Left renal cortex interstitium (tissue), 4 donors: ENCODE measurements at regions not wholly inside any gene's neighbourhood (a gene's known extent, or its start where the extent isn't known, plus 50 kb on each side); places are given as distances from the start of the nearest gene placed in this dataset.

Experiments used
- DNase-seq, 4 donors: peaks; one replicate each; pipeline ENCODE4 v3.0.0-alpha.2; 2013; ENCODE audit warnings: low read depth in 4 of 4, low spot score in 2 of 4, missing footprints in 1 of 4

GRCh38 chr5:33338336-33339110, 102.2 kb upstream of the TARS1 start:
- DNase-seq: no peak

DNA sequence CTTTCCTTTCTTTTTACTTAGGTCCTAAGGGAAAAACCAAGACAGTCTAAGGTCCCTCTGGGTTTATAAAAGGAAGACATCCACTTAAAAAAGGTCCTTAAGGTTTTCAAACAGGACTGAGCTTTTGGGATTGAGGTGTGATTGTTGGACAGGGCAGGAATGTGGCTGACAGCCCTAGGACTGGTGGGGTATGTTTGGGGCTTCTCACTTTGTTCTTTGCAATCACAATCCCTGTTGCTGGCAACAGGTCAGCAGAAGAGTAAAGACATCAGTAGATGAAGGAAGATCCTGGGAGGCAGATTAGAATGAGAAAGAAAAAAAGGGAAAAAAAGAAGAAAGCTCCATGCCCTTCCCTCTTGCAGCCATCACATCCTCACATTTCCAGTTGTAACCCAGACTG, 101.4 kb upstream of the TARS1 start:
- no peak for DNase-seq

GRCh38 chr5:33340195-33340594, 100.6 kb upstream of the TARS1 start:
- no peak for DNase-seq

GRCh38 chr5:33341351-33341750, 99.4 kb upstream of the TARS1 start:
- no peak for DNase-seq

DNA sequence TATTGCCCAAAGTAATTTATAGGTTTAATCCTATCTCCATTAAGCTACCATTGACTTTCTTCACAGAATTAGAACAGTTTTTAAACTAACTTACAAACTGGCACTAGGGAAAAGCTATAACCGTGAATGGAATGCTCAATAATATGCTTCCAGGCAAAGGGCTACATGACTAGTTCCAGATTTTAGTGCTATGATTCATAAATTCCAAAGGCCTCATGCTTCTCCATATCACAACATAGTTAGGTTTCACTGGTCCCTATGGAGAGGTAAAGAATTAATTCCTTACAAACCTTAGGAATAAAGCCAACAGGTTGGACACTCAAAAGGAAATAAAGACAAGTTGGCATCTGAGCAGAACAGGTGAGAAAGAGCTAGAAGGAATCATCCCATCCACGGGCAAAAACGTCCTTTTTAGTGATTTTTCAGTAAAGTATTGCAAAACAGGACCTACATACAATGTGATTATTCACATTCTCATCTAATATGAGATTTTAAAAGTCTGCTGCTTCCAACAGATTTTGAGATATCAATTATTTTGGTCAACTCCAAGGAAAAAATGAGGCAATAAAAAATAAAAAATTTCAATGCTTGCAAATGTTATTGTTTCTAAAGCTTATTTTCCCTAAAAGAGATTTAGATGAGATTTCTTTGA, 97.0 kb upstream of the TARS1 start:
- DNase-seq: no peak

DNA sequence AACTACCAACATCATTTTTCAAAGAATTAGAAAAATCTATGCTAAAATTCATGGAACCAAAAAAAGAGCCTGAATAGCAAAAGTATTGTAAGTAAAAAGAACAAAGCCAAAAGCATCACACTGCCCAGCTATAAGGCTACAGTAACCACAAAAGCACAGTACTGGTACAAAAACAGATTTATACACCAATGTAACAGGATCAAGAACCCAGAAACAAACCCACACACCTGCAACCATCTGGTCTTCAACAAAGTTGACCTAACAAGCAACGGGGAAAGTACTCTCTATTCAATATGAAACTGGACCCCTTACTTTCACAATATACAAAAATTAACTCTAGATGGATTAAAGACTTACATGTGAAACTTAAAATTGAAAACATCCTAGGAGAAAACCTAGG, 94.2 kb upstream of the TARS1 start:
- DNase-seq: no peak

GRCh38 chr5:33361781-33362180, 79.0 kb upstream of the TARS1 start:
- DNase-seq: no peak

DNA sequence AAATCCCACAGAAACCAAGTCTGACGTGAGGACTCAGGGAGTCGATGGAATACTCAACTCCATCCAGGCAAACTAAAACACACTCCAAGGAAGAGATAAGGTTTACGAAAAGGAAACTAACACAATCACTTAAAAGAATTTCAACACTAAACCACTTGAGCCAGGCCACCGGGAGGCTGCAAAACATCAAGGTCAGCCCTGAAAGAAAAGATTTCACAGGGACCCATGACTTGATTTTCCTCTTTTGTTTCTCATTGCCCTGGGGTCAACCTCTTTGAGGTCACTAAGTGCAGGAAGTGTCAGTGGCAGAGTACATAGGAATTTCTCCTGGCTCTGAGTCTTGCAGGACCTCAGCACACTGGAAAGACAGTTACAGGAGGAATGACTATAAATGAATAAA, 77.8 kb upstream of the TARS1 start:
- no peak for DNase-seq

DNA sequence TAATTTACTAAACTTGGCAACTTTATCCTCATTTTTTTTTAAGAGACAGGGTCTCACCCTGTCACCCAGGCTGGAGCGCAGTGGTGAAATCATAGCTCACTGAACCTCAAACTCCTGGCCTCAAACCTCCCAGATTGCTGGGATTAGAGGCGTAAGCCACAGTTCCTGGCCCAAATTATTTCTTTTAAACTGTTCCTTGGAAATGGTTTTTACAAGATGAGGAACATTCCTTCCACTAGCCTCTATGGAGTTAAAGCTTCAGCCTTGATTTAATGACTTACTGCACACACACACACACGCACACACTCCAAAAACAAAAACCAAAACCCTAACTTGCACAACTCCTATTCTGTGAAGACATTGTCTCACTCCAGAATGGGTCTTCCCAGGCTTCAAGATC, 77.2 kb upstream of the TARS1 start:
- DNase-seq: no peak

DNA sequence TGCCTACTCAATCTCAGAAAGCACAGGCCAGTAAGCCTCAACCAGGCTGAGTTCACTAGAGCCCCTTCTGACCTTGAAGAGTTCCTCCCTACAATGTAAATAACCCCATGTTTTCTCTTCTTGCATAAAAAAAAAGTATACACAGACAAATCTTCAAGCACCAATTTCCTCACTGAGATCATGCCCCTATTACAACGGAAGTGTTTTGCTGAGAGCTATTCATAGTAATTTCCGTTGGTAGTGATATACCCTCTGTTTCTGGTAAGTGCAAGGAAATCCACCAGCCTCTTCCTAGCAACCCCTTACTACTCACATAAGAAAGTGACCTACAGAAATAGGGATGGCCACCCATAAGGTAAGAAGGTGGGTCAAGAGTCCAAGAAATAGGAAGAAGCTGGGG, 76.4 kb upstream of the TARS1 start:
- no peak for DNase-seq

- no peak for DNase-seq
These were observed 73.3 kb upstream of the TARS1 start for GRCh38 chr5:33367416-33367815.

DNA sequence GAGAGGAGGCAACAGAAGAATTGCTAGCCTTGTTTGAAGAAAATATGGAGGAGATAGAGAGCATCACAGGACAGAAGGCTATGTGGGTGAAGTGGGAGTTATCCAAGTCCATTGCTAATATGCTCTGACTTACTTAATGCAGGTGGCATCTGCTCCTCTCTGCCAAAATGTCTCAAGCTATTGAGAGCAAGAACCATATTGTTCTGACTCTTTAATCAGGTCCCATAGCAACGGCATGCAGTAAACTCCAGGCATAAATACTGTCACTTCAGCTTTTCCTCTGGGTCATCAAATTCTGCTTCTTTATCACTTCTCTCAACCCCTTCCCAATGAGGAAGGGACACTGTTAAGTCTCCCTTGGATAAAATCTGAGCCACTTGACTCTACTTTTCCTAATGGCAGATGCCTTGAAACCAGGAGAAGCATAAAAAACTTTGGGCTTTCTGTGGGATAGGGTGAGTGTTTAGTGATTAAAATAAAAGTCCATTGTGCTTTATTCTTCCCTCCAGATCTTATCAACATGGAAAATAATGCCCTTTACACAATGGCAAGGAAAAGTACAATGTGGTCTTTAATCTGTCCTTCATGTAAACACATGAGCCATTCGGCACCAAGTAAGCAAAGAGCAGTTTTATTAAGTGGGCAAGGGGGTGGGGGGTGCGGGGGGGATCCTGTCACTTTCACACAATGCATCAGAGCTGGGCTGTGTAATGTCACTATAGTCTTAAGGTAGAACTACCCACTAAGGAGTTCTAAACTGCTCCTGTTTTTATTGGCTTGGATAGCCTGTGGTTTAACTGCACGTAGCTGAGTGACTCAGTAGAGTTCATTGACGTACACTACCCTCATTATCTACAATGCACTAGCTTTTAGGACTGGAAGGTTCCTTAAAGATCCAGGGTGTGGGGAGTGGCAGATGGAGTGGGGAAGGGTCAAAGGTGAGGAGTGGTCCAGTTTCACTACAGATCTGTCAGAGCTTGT, 71.0 kb upstream of the TARS1 start:
- no peak for DNase-seq

- DNase-seq: no peak
These were observed 70.3 kb upstream of the TARS1 start for GRCh38 chr5:33370466-33370859.

DNA sequence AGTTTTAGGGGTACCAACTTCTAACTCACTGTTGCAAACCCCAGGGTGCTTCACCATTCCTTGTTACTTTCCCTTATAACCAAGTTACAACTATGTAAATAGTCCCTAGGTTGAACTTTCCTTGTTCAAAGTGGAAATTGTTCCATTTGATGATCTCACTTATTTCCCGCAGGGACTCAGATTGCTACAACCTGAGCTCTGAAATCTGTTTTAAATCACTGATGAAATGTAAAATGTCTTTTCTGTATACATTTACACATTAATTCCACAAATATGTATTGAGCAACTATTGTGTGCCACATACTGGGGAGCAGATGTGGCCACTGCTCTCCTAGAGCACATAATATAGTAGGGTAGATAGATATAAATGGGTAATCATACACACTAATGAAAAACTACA, 69.1 kb upstream of the TARS1 start:
- DNase-seq: no peak

DNA sequence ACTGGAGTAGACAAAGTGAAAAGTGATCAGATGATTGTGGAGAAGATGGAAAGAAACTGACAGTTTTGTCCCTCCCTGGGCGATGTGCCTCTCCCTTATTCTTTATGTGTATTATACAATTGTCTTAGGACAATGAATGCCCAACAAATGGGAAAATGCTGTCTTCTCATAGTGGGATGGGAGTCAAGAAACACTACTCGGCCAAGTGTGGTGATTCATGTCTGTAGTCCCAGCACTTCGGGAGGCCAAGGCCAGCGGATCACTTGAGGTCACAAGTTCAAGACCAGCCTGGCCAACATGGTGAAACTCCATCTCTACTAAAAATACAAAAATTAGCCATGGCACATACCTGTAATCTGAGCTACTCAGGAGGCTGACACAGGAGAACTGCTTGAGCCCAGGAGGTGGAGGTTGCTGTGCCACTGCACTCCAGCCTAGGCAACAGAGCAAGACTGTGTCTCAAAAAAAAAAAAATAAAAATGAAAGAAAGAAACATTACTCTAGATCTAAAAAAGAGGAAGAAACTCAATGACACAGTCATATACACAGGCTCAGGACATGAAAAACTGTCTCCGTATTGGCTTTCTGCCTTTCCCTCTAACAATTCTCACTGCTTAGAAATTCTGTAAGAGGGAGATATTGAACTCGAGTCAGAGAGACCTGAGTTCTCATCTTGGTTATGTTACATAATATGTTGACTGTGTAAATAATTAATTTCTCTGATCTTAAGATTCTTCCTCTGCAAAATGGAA, 67.9 kb upstream of the TARS1 start:
- no peak for DNase-seq

DNA sequence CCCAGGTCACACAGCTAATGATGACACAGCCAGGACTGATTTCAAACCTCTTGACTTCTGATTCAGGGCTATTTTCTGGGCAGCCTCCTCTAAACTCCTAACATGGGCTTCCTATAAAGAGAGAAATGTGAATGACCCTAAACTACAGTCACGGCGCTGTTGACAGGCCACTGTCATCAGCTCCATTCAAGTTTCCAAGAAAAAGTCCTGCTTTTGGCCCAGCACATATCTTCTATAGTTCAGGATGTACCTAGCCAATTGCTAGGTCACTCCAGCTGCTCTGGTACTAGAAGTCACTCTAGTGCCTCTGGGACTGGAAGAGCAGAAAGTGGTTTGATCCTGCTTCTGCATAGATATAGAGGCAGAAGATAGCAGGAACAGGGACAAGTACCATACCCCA, 64.9 kb upstream of the TARS1 start:
- no peak for DNase-seq

- DNase-seq: no peak
These were observed 61.0 kb upstream of the TARS1 start for GRCh38 chr5:33379757-33380156.

GRCh38 chr5:33381243-33381642, 59.5 kb upstream of the TARS1 start:
- DNase-seq: no peak
